WERI-Rb-1 (cell line): ENCODE measurements at regions not wholly inside any gene's neighbourhood (a gene's known extent, or its start where the extent isn't known, plus 50 kb on each side); places are given as distances from the start of the nearest gene placed in this dataset.
"Not testable (repeated sequence)": the region's sequence is repeated elsewhere in the genome, so short reads cannot be mapped to it uniquely, and the experiment has no call there.

Source experiments
- DNase-seq: peaks from one replicate; pipeline ENCODE4 v3.0.0-alpha.2; 2020
- H3K27ac ChIP-seq: fragments of 250-450 bp; sonication (Bioruptor Pico); 2 replicates; pipeline ENCODE4 v1.5.1; 2020; ENCODE audit warnings: mild to moderate bottlenecking, moderate library complexity
- H3K27me3 ChIP-seq: fragments of 250-450 bp; sonication (Bioruptor Pico); 2 replicates; pipeline ENCODE4 v1.5.1; 2021; ENCODE audit warnings: mild to moderate bottlenecking, low read depth, moderate library complexity; ENCODE audit not compliant: insufficient read depth, severe bottlenecking
- H3K36me3 ChIP-seq: fragments of 250-450 bp; sonication (Bioruptor Pico); 2 replicates; pipeline ENCODE4 v1.5.1; 2020; ENCODE audit warnings: mild to moderate bottlenecking, moderate library complexity
- H3K4me3 ChIP-seq: 2 replicates; pipeline ENCODE4 v1.5.1; 2011; ENCODE audit warnings: low read depth, mild to moderate bottlenecking, control low read depth, low read length
- H3K9me3 ChIP-seq: fragments of 250-450 bp; sonication (Bioruptor Pico); 2 replicates; pipeline ENCODE4 v1.5.1; 2021; ENCODE audit warnings: mild to moderate bottlenecking, moderate library complexity; ENCODE audit not compliant: severe bottlenecking
- TF ChIP-seq, protein P1 (sequence below): IDR thresholded peaks from 2 replicates; pipeline ENCODE4 v1.5.1; 2011; ENCODE audit warnings: low read depth, mild to moderate bottlenecking, control low read depth, inconsistent platforms, low read length

GRCh38 chr2:88396209-88396608, 56.3 kb downstream of the FOXI3 start:
- Histone ChIP-seq H3K4me3 (no peak overlapping the region), H3K27ac (no peak overlapping the region), H3K9me3 (no peaks in the 10 kb centered on the region), H3K27me3 (peaks cover 80% of the 10 kb centered on the region), H3K36me3 (no peaks in the 10 kb centered on the region)
- DNase-seq = no peak
- TF ChIP-seq, protein P1, sequence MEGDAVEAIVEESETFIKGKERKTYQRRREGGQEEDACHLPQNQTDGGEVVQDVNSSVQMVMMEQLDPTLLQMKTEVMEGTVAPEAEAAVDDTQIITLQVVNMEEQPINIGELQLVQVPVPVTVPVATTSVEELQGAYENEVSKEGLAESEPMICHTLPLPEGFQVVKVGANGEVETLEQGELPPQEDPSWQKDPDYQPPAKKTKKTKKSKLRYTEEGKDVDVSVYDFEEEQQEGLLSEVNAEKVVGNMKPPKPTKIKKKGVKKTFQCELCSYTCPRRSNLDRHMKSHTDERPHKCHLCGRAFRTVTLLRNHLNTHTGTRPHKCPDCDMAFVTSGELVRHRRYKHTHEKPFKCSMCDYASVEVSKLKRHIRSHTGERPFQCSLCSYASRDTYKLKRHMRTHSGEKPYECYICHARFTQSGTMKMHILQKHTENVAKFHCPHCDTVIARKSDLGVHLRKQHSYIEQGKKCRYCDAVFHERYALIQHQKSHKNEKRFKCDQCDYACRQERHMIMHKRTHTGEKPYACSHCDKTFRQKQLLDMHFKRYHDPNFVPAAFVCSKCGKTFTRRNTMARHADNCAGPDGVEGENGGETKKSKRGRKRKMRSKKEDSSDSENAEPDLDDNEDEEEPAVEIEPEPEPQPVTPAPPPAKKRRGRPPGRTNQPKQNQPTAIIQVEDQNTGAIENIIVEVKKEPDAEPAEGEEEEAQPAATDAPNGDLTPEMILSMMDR = no peak

- DNase-seq = no peak
- Histone ChIP-seq H3K4me3 (no peak overlapping the region), H3K27me3 (peaks cover 84% of the 10 kb centered on the region), H3K9me3 (no peaks in the 10 kb centered on the region), H3K27ac (no peak overlapping the region), H3K36me3 (no peaks in the 10 kb centered on the region)
- TF ChIP-seq, protein P1 = no peak
Observed at GRCh38 chr2:88377641-88377991, 74.9 kb downstream of the FOXI3 start.

GRCh38 chr2:88372042-88372441, 80.5 kb downstream of the FOXI3 start:
- TF ChIP-seq, protein P1 = no peak
- no peak overlapping the region for H3K27ac ChIP-seq
- no peaks in the 10 kb centered on the region for H3K9me3 ChIP-seq
- no peak overlapping the region for H3K4me3 ChIP-seq
- no peak for DNase-seq
- H3K27me3 ChIP-seq = peaks cover 80% of the 10 kb centered on the region
- H3K36me3 ChIP-seq = no peaks in the 10 kb centered on the region

DNA sequence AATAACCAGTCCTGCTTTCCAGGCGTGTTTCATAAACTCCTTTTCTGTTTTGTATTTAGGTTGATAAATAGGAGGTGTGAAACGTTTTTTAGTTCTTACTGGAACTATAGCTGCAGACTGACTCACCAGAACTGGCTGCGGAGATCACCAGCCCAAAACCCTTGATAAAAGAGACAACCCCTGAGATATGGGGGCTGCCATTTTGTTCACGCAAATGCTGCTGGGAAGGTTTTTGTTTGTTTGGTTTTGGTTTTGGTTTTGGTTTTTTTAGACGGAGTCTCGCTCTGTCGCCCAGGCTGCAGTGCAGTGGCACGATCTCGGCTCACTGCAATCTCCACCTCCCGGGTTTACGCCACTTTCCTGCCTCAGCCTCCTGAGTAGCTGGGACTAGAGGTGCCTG, 87.1 kb downstream of the FOXI3 start:
- peaks cover 60% of the 10 kb centered on the region for H3K27me3 ChIP-seq
- not testable (repeated sequence) for H3K9me3 ChIP-seq, H3K4me3 ChIP-seq, DNase-seq, H3K27ac ChIP-seq, H3K36me3 ChIP-seq

GRCh38 chr2:88355486-88355885, 97.0 kb downstream of the FOXI3 start:
- H3K9me3 ChIP-seq = no peaks in the 10 kb centered on the region
- no peak overlapping the region for H3K4me3 ChIP-seq
- no peak for DNase-seq
- TF ChIP-seq, protein P1 = no peak
- peaks cover 77% of the 10 kb centered on the region for H3K27me3 ChIP-seq
- H3K27ac ChIP-seq = no peak overlapping the region
- H3K36me3 ChIP-seq = no peaks in the 10 kb centered on the region

DNA sequence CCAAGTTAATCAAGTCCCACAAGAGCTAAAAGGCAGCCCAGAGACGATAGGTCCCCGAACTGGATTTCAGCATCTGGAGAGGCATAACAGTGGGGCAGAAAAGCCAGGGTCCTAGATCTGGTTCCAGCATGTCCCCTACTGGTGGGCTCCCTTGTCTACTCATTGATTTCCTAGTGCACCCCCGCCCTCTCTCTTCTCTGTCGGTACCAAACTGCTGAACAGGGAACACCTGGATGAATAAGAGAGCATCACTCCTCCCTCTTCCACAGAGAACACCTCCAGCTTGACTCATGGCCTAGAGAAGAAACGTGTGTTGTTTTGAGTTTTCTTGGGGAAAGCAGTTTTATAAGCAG, 101.3 kb downstream of the FOXI3 start:
- Histone ChIP-seq H3K4me3 (no peak overlapping the region), H3K27me3 (peaks cover 93% of the 10 kb centered on the region), H3K36me3 (no peaks in the 10 kb centered on the region), H3K9me3 (peaks cover 3% of the 10 kb centered on the region), H3K27ac (no peak overlapping the region)
- TF ChIP-seq, protein P1 = no peak
- no peak for DNase-seq
